HG03045 (cell line): ENCODE measurements at regions not wholly inside any gene's neighbourhood (a gene's known extent, or its start where the extent isn't known, plus 50 kb on each side); places are given as distances from the start of the nearest gene placed in this dataset.

ENCODE experiments used
- ATAC-seq: cut with Tn5 transposase; IDR thresholded peaks from one replicate; pipeline ENCODE4 v1.9.1; 2021; ENCODE audit warnings: mild to moderate bottlenecking, moderate library complexity; ENCODE audit not compliant: unreplicated experiment

- no peak for ATAC-seq
Observed at GRCh38 chr4:151829309-151829708, 68.5 kb upstream of the GATB start.

DNA sequence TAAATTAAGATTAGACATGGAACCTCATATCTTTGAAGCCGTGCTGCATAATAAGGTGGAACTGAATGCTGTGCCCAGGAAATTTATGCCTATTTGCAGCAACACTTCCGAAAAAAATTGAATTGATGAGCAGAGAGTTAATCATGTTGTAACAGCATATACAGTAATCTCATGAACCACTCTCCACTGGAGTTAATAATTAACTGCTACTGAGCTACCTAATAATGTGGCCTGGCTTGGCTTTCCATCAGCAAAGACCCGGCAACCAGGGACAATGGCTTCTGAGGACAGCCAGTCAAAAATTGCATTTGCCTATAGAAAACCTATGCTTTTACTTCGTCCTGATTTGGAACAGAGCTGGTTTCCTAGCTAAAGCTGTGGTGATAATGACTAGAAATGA is 63.8 kb upstream of the GATB start:
- no peak for ATAC-seq

DNA sequence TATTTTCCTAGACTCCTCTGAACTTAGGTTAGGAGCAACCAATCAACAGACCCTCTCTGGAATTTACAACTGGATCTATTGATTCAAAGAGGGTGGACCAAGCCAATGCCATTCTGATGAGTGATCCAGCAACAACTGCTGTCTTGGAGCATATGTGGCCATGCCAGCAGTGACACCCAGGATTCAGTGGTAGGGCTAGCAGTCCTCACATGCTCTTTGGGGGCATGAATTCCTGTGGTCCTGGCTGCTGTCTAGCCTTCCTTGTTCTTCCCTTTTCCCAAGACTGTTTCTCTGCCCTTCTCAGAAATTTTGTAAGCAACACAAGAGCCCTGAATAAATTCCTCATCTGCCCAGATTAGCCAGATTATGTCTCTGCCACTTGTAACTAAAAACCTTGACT is 61.5 kb upstream of the GATB start:
- no peak for ATAC-seq

DNA sequence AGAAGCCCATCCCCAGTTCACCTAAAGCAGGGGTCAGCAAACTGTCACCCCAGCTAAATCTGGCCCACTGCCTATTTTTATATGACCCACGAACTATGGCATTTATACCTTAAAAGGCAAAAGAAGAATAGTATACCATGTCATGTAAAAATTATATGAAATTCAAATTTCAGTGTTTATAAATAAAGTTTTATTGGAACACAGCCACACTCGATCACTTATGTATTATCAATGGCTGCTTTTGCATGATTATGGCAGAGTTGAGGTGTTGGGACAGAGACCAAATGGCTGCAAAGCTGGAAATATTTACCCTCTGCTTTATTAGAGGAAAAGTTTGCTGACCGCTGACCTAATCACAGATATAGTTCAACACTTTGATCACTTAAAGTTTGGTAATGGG is 59.2 kb upstream of the GATB start:
- no peak for ATAC-seq

DNA sequence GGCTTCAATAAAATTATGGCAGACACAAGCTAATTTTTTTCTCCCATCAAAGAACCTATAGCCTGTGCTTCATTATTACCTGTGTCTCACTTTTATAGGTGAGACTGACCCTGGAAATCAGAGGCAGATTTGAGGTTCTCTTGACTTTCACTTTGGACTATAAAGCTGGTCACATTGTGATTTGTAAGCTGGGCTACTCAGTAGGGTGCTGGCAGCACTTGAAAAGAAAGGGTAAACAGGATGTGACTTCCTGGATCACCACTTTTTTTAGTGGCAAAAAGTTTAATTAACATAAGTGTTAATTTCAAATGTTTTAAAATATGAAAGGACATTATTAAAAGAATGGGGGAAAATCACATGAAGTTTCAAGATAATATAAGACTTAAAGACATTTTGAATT is 50.6 kb upstream of the GATB start:
- no peak for ATAC-seq
